ENCODE measurements at regions not wholly inside any gene's neighbourhood (a gene's known extent, or its start where the extent isn't known, plus 50 kb on each side); places are given as distances from the start of the nearest gene placed in this dataset.

- TF ChIP-seq CTCF (conservative IDR thresholded peaks at IDR 0.05; ENCODE audit: low read depth, low read length) = no peak
- DNase-seq (ENCODE audit: low read depth) = no peak
- H3K4me3 ChIP-seq (ENCODE audit: low read depth, low read length) = no peak overlapping the region
Observed at GRCh38 chr10:58932126-58932525, 244.3 kb upstream of the PHYHIPL start.

GRCh38 chr10:58932577-58933314, 243.7 kb upstream of the PHYHIPL start:
- TF ChIP-seq CTCF (conservative IDR thresholded peaks at IDR 0.05; ENCODE audit: low read depth, low read length) = no peak
- H3K4me3 ChIP-seq (ENCODE audit: low read depth, low read length) = no peak overlapping the region
- DNase-seq (ENCODE audit: low read depth) = no peak

DNA sequence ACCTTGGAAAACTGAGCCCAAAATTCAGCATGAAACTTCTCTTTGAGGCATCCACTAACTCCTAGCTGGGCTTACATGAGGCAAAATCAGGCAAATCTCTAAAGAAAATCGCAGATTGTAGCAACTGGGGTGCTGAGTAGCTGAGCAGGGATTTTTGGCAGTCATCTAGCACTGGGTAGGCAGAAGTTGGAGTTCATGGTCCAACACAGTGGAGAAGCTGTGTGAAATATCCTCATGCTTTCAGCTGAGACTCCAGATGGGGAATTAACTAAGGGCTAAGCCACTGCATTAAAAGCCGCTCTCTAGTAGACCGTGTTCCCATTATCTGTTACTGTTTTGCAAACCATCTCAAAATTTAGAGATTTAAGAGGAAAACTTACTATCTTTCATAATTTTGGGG, 240.1 kb upstream of the PHYHIPL start:
- no peak overlapping the region for H3K4me3 ChIP-seq (ENCODE audit: low read depth, low read length)
- no peak for TF ChIP-seq CTCF (conservative IDR thresholded peaks at IDR 0.05; ENCODE audit: low read depth, low read length)
- no peak for DNase-seq (ENCODE audit: low read depth)

GRCh38 chr10:58937423-58937822, 239.0 kb upstream of the PHYHIPL start:
- no peak for DNase-seq (ENCODE audit: low read depth)
- TF ChIP-seq CTCF (conservative IDR thresholded peaks at IDR 0.05; ENCODE audit: low read depth, low read length) = no peak
- H3K4me3 ChIP-seq (ENCODE audit: low read depth, low read length) = no peak overlapping the region

GRCh38 chr10:58942724-58943123, 233.7 kb upstream of the PHYHIPL start:
- TF ChIP-seq CTCF (conservative IDR thresholded peaks at IDR 0.05; ENCODE audit: low read depth, low read length) = no peak
- no peak for DNase-seq (ENCODE audit: low read depth)
- H3K4me3 ChIP-seq (ENCODE audit: low read depth, low read length) = no peak overlapping the region

- TF ChIP-seq CTCF (conservative IDR thresholded peaks at IDR 0.05; ENCODE audit: low read depth, low read length) = no peak
- H3K4me3 ChIP-seq (ENCODE audit: low read depth, low read length) = no peak overlapping the region
- no peak for DNase-seq (ENCODE audit: low read depth)
Observed at GRCh38 chr10:58943256-58943890, 233.1 kb upstream of the PHYHIPL start.

DNA sequence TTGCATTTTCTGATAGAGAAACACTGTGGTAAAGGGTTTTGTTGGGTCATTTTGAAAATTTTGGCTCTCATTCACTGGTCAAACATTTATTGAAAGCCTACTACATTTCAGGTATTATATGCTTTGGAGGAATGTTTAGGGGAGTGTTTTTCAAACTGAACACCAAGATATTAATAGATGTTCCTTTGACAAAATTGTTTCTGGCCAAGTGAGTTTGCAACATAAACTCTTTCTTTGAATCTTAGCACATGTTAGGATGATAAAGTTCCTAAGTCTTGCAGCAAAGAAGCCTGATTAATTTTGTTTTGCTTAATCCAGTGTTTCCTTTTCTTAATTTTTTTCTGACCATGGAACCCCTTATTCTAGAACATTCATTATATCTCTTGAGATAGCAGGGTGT, 232.5 kb upstream of the PHYHIPL start:
- TF ChIP-seq CTCF (conservative IDR thresholded peaks at IDR 0.05; ENCODE audit: low read depth, low read length) = no peak
- H3K4me3 ChIP-seq (ENCODE audit: low read depth, low read length) = no peak overlapping the region
- DNase-seq (ENCODE audit: low read depth) = no peak
